ENCODE measurements at regions not wholly inside any gene's neighbourhood (a gene's known extent, or its start where the extent isn't known, plus 50 kb on each side); places are given as distances from the start of the nearest gene placed in this dataset.

DNA sequence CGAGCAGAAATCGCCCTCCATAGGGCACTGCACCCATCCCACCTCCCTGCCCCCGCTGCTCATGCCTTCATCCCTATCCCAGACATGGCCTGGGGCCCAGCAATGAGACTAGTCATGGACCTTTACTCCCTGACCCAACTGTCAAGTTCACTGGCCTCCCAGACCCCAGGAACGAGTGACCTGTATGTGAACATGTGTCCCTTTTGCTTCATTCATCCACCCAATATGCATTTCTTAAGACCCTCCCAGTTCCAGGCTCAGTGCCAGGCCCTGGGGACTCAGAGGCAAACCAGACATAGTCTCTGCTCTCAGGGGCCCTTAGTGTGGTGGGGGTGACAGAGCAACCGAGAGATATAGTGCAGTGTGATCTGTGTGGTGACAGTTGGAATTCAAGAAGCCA lies 67.0 kb downstream of the EFNB1 start:
- no peak for DNase-seq
- H3K36me3 ChIP-seq (replicated peaks; ENCODE audit: insufficient read depth, low read length): no peaks in the 10 kb centered on the region
- no peaks in the 10 kb centered on the region for H3K9me3 ChIP-seq (replicated peaks; ENCODE audit: insufficient read depth, low read length)
- no peaks in the 10 kb centered on the region for H3K79me2 ChIP-seq (ENCODE audit: low read length)
- H3K4me3 ChIP-seq (ENCODE audit: low read length): no peak overlapping the region
- no peaks in the 10 kb centered on the region for H3K27me3 ChIP-seq (replicated peaks; ENCODE audit: insufficient read depth, low read length)
- H2AFZ ChIP-seq (ENCODE audit: low read length): no peak overlapping the region
- H3K9ac ChIP-seq (ENCODE audit: low read length): no peak overlapping the region
- H3K4me1 ChIP-seq (ENCODE audit: low read length): no peaks in the 10 kb centered on the region
- no peak overlapping the region for H3K4me2 ChIP-seq (ENCODE audit: low read depth, low read length)
- no peak for TF ChIP-seq CTCF (IDR thresholded peaks at IDR 0.05; ENCODE audit: low read length)
- TF ChIP-seq EZH2phosphoT487 (IDR thresholded peaks at IDR 0.05; ENCODE audit: low read length): no peak
- no peak for TF ChIP-seq EZH2 (optimal IDR thresholded peaks at IDR 0.05; ENCODE audit: low read depth, low read length)
- H3F3A ChIP-seq (ENCODE audit: insufficient read depth, low read length): no peaks in the 10 kb centered on the region
- no peaks in the 10 kb centered on the region for H4K20me1 ChIP-seq (ENCODE audit: insufficient read depth, low read length)
- H3K9me2 ChIP-seq (replicated peaks; ENCODE audit: insufficient read depth, low read length): no peaks in the 10 kb centered on the region
- no peak overlapping the region for H3K27ac ChIP-seq (ENCODE audit: low read length)

GRCh38 chrX:68895341-68895755 lies 66.5 kb downstream of the EFNB1 start:
- no peaks in the 10 kb centered on the region for H4K20me1 ChIP-seq (ENCODE audit: insufficient read depth, low read length)
- H3K4me2 ChIP-seq (ENCODE audit: low read depth, low read length): no peak overlapping the region
- no peak for TF ChIP-seq CTCF (IDR thresholded peaks at IDR 0.05; ENCODE audit: low read length)
- no peak for TF ChIP-seq EZH2 (optimal IDR thresholded peaks at IDR 0.05; ENCODE audit: low read depth, low read length)
- no peak for TF ChIP-seq EZH2phosphoT487 (IDR thresholded peaks at IDR 0.05; ENCODE audit: low read length)
- H3K36me3 ChIP-seq (replicated peaks; ENCODE audit: insufficient read depth, low read length): no peaks in the 10 kb centered on the region
- no peaks in the 10 kb centered on the region for H3F3A ChIP-seq (ENCODE audit: insufficient read depth, low read length)
- H3K9me3 ChIP-seq (replicated peaks; ENCODE audit: insufficient read depth, low read length): no peaks in the 10 kb centered on the region
- no peak overlapping the region for H2AFZ ChIP-seq (ENCODE audit: low read length)
- no peak overlapping the region for H3K4me3 ChIP-seq (ENCODE audit: low read length)
- H3K9me2 ChIP-seq (replicated peaks; ENCODE audit: insufficient read depth, low read length): no peaks in the 10 kb centered on the region
- no peak overlapping the region for H3K9ac ChIP-seq (ENCODE audit: low read length)
- H3K4me1 ChIP-seq (ENCODE audit: low read length): no peaks in the 10 kb centered on the region
- H3K79me2 ChIP-seq (ENCODE audit: low read length): no peaks in the 10 kb centered on the region
- H3K27ac ChIP-seq (ENCODE audit: low read length): no peak overlapping the region
- H3K27me3 ChIP-seq (replicated peaks; ENCODE audit: insufficient read depth, low read length): no peaks in the 10 kb centered on the region
- DNase-seq: no peak

DNA sequence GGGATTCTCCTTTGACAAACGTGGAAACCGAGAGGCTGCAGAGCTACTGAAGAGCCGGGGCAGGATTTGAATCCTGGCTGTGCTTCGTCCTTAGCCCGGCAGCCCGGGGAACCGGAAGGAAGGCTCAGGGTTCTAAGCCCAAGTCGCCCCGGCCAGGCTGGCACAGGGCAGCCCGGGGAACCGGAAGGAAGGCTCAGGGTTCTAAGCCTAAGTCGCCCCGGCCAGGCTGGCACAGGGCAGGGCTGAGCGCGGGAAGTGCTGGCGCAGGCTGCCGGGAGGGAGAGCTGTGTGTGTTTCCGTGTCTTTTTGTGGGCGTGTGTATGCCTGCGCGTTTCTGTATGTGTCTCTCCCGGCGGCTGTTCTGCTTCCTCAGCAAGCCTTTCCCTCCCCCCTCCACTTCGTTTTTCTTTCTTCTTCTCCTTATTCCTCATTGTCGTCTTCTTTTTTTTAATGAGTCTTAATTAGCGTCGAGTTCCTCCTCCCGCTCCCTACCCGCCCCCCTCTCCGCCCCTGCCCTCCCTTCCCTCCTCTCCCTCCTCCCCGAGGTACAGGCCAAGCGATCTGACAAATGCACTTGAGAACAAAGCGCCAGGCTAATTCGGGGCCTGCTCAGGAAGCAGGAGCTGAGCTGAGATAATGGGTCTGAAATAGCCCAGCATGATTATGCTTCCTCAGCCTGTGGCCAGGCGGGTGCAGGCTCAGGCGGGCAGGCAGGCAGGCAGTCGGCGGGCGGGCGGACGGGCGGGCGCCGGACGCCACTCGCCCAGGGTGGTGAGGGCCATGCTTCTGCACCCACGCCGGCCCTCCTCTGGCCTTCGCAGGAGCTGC lies 65.9 kb downstream of the EFNB1 start:
- H3K4me2 ChIP-seq (ENCODE audit: low read depth, low read length): no peak overlapping the region
- no peaks in the 10 kb centered on the region for H3K36me3 ChIP-seq (replicated peaks; ENCODE audit: insufficient read depth, low read length)
- no peak overlapping the region for H2AFZ ChIP-seq (ENCODE audit: low read length)
- no peak overlapping the region for H3K9ac ChIP-seq (ENCODE audit: low read length)
- no peaks in the 10 kb centered on the region for H3K79me2 ChIP-seq (ENCODE audit: low read length)
- H3K9me2 ChIP-seq (replicated peaks; ENCODE audit: insufficient read depth, low read length): no peaks in the 10 kb centered on the region
- H3K27me3 ChIP-seq (replicated peaks; ENCODE audit: insufficient read depth, low read length): no peaks in the 10 kb centered on the region
- H4K20me1 ChIP-seq (ENCODE audit: insufficient read depth, low read length): no peaks in the 10 kb centered on the region
- no peaks in the 10 kb centered on the region for H3K4me1 ChIP-seq (ENCODE audit: low read length)
- H3K9me3 ChIP-seq (replicated peaks; ENCODE audit: insufficient read depth, low read length): no peaks in the 10 kb centered on the region
- H3F3A ChIP-seq (ENCODE audit: insufficient read depth, low read length): no peaks in the 10 kb centered on the region
- H3K27ac ChIP-seq (ENCODE audit: low read length): no peak overlapping the region
- DNase-seq: no peak
- no peak for TF ChIP-seq CTCF (IDR thresholded peaks at IDR 0.05; ENCODE audit: low read length)
- H3K4me3 ChIP-seq (ENCODE audit: low read length): no peak overlapping the region

Measured in MM.1S (cell line).